WERI-Rb-1 (cell line): ENCODE measurements at regions not wholly inside any gene's neighbourhood (a gene's known extent, or its start where the extent isn't known, plus 50 kb on each side); places are given as distances from the start of the nearest gene placed in this dataset.

Experiments
- DNase-seq: peaks from one replicate; pipeline ENCODE4 v3.0.0-alpha.2; 2020
- H3K27ac ChIP-seq: fragments of 250-450 bp; sonication (Bioruptor Pico); 2 replicates; pipeline ENCODE4 v1.5.1; 2020; ENCODE audit warnings: mild to moderate bottlenecking, moderate library complexity
- H3K27me3 ChIP-seq: fragments of 250-450 bp; sonication (Bioruptor Pico); 2 replicates; pipeline ENCODE4 v1.5.1; 2021; ENCODE audit warnings: mild to moderate bottlenecking, low read depth, moderate library complexity; ENCODE audit not compliant: insufficient read depth, severe bottlenecking
- H3K36me3 ChIP-seq: fragments of 250-450 bp; sonication (Bioruptor Pico); 2 replicates; pipeline ENCODE4 v1.5.1; 2020; ENCODE audit warnings: mild to moderate bottlenecking, moderate library complexity
- H3K4me3 ChIP-seq: 2 replicates; pipeline ENCODE4 v1.5.1; 2011; ENCODE audit warnings: low read depth, mild to moderate bottlenecking, control low read depth, low read length
- H3K9me3 ChIP-seq: fragments of 250-450 bp; sonication (Bioruptor Pico); 2 replicates; pipeline ENCODE4 v1.5.1; 2021; ENCODE audit warnings: mild to moderate bottlenecking, moderate library complexity; ENCODE audit not compliant: severe bottlenecking
- TF ChIP-seq, protein P1 (sequence below): IDR thresholded peaks from 2 replicates; pipeline ENCODE4 v1.5.1; 2011; ENCODE audit warnings: low read depth, mild to moderate bottlenecking, control low read depth, inconsistent platforms, low read length

DNA sequence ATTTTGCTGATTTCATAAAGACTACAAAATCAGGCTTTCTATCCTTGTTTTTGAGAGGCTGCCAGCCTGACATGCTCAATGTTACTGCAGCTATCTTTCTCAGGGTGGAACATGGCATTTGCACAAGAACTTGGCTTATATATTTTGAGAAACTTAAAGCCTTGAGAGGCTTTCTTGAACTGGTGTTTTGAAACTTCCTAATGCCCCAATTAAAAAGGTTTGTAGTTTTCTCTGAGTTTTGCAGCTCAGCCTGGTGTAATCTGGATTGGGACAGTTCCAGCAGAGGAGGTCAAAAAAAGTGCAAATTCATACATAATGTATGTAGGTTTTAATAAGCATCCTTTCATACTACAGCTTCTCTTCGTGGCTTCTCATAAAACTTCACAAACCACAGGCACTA is 223.4 kb downstream of the FAM76B start:
- no peak for DNase-seq
- no peak overlapping the region for H3K4me3 ChIP-seq
- no peak overlapping the region for H3K27ac ChIP-seq
- no peaks in the 10 kb centered on the region for H3K27me3 ChIP-seq
- H3K9me3 ChIP-seq = no peaks in the 10 kb centered on the region
- TF ChIP-seq, protein P1, sequence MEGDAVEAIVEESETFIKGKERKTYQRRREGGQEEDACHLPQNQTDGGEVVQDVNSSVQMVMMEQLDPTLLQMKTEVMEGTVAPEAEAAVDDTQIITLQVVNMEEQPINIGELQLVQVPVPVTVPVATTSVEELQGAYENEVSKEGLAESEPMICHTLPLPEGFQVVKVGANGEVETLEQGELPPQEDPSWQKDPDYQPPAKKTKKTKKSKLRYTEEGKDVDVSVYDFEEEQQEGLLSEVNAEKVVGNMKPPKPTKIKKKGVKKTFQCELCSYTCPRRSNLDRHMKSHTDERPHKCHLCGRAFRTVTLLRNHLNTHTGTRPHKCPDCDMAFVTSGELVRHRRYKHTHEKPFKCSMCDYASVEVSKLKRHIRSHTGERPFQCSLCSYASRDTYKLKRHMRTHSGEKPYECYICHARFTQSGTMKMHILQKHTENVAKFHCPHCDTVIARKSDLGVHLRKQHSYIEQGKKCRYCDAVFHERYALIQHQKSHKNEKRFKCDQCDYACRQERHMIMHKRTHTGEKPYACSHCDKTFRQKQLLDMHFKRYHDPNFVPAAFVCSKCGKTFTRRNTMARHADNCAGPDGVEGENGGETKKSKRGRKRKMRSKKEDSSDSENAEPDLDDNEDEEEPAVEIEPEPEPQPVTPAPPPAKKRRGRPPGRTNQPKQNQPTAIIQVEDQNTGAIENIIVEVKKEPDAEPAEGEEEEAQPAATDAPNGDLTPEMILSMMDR = no peak
- H3K36me3 ChIP-seq = no peaks in the 10 kb centered on the region

DNA sequence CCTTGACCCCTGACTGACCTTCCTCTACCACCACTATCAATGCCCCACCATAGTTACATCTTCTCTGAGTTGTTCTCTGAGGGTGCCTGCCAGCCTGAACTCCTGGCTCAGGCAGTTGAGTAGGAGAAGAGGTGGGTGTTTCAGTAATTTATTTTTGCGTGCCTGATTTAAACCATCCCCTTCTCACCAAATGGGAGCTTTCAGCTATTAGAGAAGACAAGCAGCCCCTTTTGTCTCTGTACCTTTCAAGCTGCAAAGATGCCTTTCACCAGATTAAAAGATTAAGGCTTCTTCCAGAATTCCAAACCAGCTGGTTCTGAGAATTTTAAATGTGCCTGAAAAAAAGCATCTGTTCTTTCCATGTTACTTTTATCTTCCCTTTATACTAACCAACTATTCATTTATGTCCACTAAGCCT is 223.8 kb downstream of the FAM76B start:
- no peak overlapping the region for H3K4me3 ChIP-seq
- H3K36me3 ChIP-seq = no peaks in the 10 kb centered on the region
- no peak overlapping the region for H3K27ac ChIP-seq
- TF ChIP-seq, protein P1 = no peak
- DNase-seq = peak; percentile 8
- H3K27me3 ChIP-seq = no peaks in the 10 kb centered on the region
- no peaks in the 10 kb centered on the region for H3K9me3 ChIP-seq

DNA sequence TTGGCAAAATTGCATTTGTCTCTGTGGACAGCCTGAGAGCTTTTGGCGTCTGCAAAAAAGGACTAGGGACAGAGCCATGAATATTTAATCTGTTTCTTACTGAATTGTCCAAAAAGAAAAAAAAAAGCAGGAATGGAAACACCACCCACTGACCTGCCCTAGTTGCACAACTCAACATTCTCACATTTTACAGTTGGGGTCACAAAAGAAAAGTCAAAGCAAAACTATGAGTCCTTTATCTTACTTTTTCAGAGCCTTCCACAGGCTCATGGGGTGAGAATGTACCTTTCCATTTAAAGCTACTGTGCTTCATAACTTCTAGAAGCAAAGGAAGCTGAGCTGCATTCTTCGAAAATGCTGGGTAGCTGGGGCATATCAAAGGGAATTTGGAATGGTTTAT is 225.7 kb downstream of the FAM76B start:
- TF ChIP-seq, protein P1 = no peak
- Histone ChIP-seq H3K4me3 (no peak overlapping the region), H3K9me3 (no peaks in the 10 kb centered on the region), H3K27ac (no peak overlapping the region), H3K27me3 (no peaks in the 10 kb centered on the region), H3K36me3 (no peaks in the 10 kb centered on the region)
- no peak for DNase-seq

DNA sequence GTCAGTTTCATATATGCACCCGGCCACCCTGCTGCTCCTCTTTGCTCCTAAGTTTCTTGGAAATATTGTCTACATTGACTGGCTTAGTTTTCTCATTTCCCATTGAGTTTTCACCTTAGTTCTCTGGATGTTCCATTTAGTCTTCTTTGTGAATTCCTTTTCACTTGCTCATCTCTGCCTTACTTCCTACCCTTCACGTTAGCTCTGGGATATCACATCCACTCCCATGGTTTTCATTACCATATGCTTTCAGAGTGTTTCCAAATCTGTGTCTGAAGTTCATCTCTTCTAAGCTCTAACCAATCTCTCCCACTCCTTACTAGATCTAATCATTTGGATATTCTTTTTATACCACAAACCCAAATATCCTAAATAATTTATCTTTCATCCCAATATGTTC is 226.4 kb downstream of the FAM76B start:
- Histone ChIP-seq H3K9me3 (no peaks in the 10 kb centered on the region), H3K36me3 (no peaks in the 10 kb centered on the region), H3K4me3 (no peak overlapping the region), H3K27me3 (no peaks in the 10 kb centered on the region), H3K27ac (no peak overlapping the region)
- TF ChIP-seq, protein P1 = no peak
- no peak for DNase-seq

DNA sequence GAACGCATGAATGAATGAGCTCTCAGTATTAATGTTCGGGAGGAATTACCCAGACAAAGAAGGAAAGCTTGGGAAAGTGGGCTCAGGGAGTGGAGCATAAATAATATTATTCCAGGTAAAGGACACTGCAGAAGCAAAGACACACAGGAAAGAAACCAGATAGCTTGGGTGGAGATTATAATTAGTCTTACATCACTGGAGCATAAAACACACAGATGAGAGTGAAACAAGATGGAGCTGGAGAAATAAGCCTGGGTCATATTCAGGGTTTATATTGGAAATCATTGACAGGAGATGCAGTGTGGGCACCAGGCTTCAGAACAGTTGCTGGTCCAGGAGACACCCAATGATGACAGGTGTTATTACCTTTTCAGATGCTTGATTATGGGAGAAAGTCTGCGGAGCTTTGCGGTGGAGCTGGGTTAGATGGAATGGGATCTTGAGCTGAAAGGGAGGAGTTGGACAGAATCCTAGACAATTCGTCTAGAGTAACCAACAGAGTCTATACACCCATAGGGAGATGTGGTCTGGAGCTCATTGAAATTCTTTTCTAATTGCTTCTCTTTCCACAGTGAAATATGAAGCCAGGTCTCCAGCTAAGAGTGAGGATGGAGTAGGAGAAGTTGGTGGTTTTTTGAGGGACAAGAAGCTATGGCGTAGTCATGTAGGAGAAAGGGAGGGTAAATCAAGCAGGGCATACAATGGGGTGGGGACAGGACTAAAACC is 227.2 kb downstream of the FAM76B start:
- TF ChIP-seq, protein P1 = no peak
- Histone ChIP-seq H3K4me3 (no peak overlapping the region), H3K27ac (no peak overlapping the region), H3K9me3 (no peaks in the 10 kb centered on the region), H3K27me3 (no peaks in the 10 kb centered on the region), H3K36me3 (no peaks in the 10 kb centered on the region)
- no peak for DNase-seq

DNA sequence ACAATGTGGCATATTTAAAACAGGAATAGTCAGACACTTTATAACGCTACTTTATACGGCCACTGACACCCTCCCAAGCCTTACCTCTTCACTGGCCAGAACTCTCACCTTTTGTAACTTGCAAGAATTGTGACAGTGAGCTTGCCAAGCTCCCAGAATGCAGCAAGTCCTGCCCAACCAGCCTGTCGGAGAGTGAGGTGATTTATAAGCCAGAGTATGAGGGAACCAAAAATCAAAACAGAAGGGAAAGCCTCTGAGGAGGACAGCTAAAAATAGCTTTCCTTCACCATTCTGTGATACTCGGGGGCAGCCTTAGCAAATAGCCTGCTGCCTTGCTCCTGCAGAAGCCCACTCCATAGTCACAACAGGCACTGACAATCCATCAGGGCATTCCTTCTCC is 229.7 kb downstream of the FAM76B start:
- TF ChIP-seq, protein P1 = no peak
- no peak overlapping the region for H3K4me3 ChIP-seq
- H3K27ac ChIP-seq = no peak overlapping the region
- no peaks in the 10 kb centered on the region for H3K9me3 ChIP-seq
- DNase-seq = no peak
- no peaks in the 10 kb centered on the region for H3K27me3 ChIP-seq
- H3K36me3 ChIP-seq = no peaks in the 10 kb centered on the region
